Inferior parietal cortex (tissue), 1 donor: ENCODE measurements at regions not wholly inside any gene's neighbourhood (a gene's known extent, or its start where the extent isn't known, plus 50 kb on each side); places are given as distances from the start of the nearest gene placed in this dataset.

Experiments
- DNase-seq: peaks from one replicate; pipeline ENCODE4 v3.0.0-alpha.2; 2016; ENCODE audit errors: extremely low spot score

DNA sequence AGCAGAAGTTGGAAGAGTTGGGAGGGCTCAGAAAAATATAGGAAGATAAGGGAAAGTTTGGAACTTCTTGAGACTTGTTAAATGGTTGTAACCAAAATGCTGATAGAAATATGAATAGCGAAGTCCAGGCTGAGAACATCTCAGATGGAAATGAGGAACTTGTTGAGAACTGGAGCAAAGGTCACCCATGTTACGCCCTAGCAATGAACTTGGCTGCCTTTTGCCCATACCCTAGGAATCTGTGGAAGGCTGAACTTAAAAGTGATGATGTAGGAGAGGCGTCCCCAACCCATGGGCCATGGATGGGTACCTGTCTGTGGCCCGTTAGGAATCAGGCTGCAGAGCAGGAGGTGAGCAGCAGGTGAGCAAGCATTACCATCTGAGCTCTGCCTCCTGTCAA, 347.8 kb downstream of the ARL4A start:
- no peak for DNase-seq

GRCh38 chr7:13036256-13036780, 348.9 kb downstream of the ARL4A start:
- DNase-seq = no peak

DNA sequence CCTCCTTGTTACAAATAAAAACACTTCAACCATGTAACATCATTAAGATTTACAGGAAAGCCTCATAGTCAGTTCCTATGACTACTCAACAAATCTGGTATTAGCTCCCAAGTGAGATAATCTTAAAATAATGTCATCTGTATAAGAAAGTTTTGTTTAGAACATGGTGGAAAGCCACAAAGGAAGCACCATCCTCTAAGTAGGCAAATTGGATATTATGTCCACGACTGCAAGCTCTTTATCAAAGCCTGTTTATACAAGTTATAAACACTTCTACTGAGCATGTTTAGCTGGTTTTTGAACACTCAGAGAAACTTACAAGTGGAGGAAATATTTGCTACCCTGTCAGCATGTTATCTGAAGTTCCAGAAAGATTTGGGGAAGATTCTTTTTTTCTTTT, 349.8 kb downstream of the ARL4A start:
- DNase-seq = no peak

GRCh38 chr7:13041368-13041988, 354.0 kb downstream of the ARL4A start:
- no peak for DNase-seq

DNA sequence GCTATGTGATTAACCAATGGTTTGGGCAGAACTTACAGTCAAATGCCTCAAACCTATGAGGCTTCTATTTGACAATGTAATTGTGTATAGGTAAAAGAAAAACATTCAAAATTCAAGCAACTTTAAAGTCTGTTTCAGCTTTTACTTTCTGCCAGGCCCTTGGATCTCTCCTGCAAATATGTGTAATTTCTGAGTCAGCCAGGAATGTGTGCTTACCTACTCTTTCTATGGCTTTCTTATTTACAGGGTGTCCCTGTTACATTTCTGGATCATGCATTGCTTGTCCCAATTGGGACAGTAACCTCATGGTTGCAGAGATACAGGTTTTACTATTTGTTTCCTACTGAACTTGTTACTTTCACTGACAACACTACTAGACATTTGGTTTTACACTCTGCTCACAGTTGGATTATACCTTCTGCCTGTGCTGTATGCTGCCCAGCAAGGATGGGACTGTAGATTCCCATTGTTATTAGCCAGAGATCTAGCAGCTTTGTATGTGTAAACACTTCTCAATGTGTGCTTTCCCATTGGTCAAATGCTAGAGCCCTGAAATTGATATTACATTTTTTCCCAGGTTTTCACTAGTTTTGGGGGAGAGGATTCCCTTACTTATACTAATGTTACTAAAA, 355.3 kb downstream of the ARL4A start:
- DNase-seq = no peak

DNA sequence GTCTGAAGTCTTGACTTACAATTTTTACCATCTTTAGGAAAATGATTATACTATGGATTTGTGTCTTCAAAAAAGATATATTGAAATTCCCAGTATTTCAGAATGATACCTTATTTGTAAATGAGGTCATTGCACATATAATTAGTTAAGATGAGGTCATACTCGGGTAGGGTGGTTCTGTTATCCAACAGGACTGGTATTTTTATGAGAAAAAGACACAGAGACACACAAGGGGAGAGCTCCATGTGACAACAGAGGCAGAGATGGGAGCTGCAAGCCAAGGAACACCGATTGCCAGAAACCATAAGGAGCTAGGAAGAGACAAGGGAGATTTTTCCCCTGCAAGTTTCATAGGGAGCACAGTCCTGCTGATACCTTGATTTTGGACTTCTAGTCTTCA, 356.9 kb downstream of the ARL4A start:
- DNase-seq = no peak

DNA sequence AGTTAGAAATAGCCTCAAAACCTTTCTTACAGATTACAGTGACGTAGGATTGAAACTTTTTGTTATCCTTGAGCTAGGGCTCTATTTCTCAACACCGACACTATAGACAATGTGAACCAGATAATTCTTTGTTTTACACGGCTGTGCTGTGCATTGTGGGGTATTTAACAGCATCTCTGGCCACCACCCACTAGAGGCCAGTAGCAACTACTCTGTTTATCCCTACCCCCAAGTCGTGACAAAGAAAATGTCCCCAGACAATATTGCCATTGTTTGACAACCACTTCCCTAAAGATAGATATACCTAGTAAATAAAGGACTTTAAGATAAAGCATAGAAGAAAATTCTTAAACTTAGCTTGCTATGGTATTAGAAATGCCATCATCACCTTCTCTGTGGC, 359.6 kb downstream of the ARL4A start:
- DNase-seq = no peak

GRCh38 chr7:13049946-13050345, 362.5 kb downstream of the ARL4A start:
- no peak for DNase-seq

- no peak for DNase-seq
These were observed 363.3 kb downstream of the ARL4A start for GRCh38 chr7:13050703-13051102.

DNA sequence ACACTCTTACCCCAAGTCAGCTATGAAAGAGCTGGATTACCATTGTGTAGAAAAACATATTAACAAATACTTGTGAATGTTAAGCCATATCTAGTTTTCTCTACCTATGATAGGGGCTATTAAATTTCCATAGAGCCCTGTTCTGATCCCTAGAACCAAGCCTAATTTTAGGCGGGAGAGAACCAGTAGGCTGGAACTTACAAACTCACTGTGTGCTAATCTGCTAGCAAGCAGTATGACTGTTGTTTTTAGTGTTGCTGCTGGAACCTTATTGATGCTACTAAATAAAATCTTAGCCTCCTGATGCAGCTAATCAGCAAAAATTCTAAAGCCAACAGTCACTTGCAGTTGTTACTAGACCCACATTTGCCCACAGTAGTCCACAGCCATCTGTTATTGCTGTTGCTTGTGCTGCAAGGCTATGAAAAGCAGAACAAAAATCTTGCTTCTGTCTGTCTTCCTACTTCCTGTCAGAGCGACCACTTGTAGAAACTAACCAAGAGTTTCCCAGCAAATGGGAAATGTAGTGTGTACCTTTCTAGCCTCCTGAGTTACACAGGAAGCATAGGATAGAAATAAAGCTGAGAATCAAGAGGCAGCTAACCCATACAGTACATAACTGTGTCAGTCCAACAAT, 368.4 kb downstream of the ARL4A start:
- no peak for DNase-seq

GRCh38 chr7:13057462-13058200, 370.2 kb downstream of the ARL4A start:
- DNase-seq = no peak

DNA sequence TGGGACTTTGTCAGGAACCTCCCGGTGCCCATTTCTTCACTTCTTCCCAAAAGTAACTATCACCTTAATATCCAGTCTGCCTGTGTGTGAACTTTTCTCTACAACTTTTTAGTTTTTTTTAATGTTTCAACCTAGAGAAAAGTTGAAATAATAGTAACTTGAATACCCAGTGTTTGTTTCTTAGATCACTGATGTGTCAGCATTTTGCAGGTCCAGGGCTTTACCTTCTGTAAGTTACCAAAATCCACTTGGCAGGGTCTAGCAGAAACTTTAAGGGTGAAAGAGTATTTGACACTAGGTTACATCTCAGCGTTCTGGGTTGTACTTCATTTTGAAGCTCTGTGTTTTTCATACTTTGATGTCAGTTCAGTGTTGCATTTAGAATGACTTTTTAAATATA, 372.7 kb downstream of the ARL4A start:
- DNase-seq = no peak

DNA sequence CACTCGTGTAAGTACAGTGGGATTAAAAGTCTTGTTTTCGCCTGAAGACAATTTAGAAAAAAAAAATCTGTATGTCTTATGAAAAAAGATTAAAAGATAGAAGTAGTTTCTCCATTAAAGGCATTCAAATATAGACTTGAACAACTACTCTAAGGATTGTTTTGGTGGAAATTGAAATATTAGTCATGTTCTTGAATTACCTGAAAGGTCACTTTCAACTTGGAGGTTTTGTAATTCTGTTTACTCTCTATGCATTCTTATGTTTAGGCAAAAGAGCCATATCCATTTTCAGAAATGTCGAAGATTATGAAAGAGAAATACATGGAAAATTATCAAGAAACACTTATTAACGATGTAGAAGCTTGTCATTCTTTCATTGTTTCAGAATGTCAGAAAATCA, 373.7 kb downstream of the ARL4A start:
- no peak for DNase-seq

- no peak for DNase-seq
These were observed 375.2 kb downstream of the ARL4A start for GRCh38 chr7:13062631-13063030.

GRCh38 chr7:13067036-13067435, 379.6 kb downstream of the ARL4A start:
- DNase-seq = no peak

DNA sequence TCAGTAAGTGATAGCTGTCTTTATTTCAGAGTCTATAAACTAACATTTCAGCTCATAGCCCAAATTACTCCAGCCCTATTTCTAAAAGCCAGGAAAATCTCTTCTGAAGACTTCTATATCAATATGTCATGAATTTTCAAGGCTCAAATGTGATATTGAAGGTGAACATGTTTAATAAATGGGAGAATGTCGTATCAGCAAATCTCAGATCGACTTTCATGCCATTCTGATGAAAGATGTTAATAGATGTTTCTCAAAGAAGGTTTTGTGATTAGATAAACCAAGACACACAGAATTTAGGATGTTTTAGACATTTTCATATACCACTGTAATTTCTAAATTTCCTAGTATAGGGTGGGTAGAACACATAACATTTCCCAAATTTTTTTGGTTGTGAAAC, 380.6 kb downstream of the ARL4A start:
- no peak for DNase-seq

DNA sequence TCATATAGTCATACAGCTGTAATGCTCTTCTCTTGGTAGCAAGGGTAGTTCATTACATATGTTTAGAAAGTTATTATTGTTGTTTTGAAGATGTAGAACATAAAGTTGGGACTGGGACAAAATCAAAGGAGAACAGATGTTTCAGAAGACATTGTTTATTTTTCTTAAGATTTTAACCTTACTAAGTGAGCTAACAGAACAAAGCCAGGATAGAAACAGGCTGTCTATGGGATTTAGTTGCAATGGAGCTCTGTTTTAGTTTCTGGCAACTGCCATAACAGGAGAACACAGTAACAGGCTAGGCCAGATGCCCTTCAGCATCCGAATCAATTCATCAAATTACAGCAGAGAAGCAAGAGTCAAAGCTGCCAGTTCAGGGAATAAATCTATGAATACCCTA, 382.4 kb downstream of the ARL4A start:
- DNase-seq = no peak

DNA sequence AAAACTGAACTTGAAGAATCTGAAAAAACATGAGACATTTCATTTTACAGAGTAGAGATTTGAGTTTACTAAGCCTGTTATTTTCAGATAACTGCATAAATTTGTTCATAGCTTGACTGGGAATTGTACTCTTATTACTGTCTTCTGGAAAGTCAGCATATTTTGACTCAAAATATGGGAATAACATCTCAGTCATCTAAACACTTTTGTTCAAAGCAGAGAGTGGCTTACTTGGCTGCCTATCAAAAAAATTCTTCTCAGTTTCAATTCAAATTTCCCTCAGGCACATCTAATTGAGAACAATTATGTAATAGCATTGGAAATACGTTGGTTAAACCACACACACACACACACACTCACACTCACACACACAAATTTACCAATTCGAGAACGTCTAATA, 384.6 kb downstream of the ARL4A start:
- DNase-seq = peak; percentile 33

- no peak for DNase-seq
These were observed 390.0 kb downstream of the ARL4A start for GRCh38 chr7:13077466-13077865.

DNA sequence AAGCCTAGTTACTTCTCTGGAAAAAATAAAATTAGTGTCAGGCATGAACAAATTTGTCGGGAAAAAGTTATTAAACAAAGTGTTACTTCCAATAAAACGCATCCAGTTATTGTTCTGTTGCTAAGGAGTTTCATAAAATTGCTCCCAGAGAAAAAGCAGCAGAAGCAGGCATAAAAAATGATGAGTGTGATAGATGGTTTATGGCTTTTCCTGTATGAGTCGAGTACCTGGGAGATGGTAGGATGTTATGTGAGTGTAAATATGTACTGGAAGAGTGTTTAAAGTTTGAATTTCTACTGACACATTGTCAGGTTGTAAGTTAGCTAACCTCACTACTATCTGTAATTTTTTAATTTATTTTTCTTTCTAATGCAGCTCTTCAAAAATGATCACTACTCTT, 390.7 kb downstream of the ARL4A start:
- no peak for DNase-seq

GRCh38 chr7:13090959-13091358, 403.5 kb downstream of the ARL4A start:
- no peak for DNase-seq

GRCh38 chr7:13091974-13092707, 404.7 kb downstream of the ARL4A start:
- DNase-seq = no peak
